GM13976 (cell line): ENCODE measurements at regions not wholly inside any gene's neighbourhood (a gene's known extent, or its start where the extent isn't known, plus 50 kb on each side); places are given as distances from the start of the nearest gene placed in this dataset.

Experiments
- DNase-seq: peaks from one replicate; pipeline ENCODE4 v3.0.0; 2012; ENCODE audit warnings: low spot score
- CTCF ChIP-seq: IDR thresholded peaks from 2 replicates; pipeline ENCODE4 v1.5.1; 2012; ENCODE audit warnings: borderline replicate concordance, mild to moderate bottlenecking; ENCODE audit not compliant: insufficient read depth; ENCODE audit errors: extremely low read depth, missing control alignments, control extremely low read depth
- in situ Hi-C: fragments of 300-500 bp; cut with MboI; formaldehyde crosslinking; loops from one replicate; pipeline ENCODE4 v1.12.0; 2022; ENCODE audit warnings: low sequenced_read_pairs, mixed read lengths, inconsistent platforms; ENCODE audit not compliant: unreplicated experiment

- in situ Hi-C loops, result no loop called here
- TF ChIP-seq CTCF, result no peak
- no peak for DNase-seq
These were observed 187.5 kb upstream of the PLET1 start for GRCh38 chr11:112448168-112448567.

GRCh38 chr11:112448806-112449205 lies 188.1 kb upstream of the PLET1 start:
- DNase-seq, result no peak
- in situ Hi-C loops, result no loop called here

GRCh38 chr11:112451250-112451649 lies 190.6 kb upstream of the PLET1 start:
- TF ChIP-seq CTCF, result no peak
- in situ Hi-C loops, result no loop called here
- DNase-seq, result no peak

More at GRCh38 chr11:112448806-112449205, 188.1 kb upstream of the PLET1 start:
- TF ChIP-seq CTCF, result no peak

GRCh38 chr11:112453601-112454577 lies 193.2 kb upstream of the PLET1 start:
- in situ Hi-C loops, result no loop called here
- peak; percentile 13 for TF ChIP-seq CTCF
- DNase-seq, result peak; percentile 31

- TF ChIP-seq CTCF, result no peak
- in situ Hi-C loops, result no loop called here
- no peak for DNase-seq
These were observed 194.2 kb upstream of the PLET1 start for GRCh38 chr11:112454841-112455240.

- DNase-seq, result no peak
- TF ChIP-seq CTCF, result no peak
- in situ Hi-C loops, result no loop called here
These were observed 195.1 kb upstream of the PLET1 start for GRCh38 chr11:112455791-112456190.
